ENCODE measurements at regions not wholly inside any gene's neighbourhood (a gene's known extent, or its start where the extent isn't known, plus 50 kb on each side); places are given as distances from the start of the nearest gene placed in this dataset.
"Not testable (repeated sequence)": the region's sequence is repeated elsewhere in the genome, so short reads cannot be mapped to it uniquely, and the experiment has no call there.

DNA sequence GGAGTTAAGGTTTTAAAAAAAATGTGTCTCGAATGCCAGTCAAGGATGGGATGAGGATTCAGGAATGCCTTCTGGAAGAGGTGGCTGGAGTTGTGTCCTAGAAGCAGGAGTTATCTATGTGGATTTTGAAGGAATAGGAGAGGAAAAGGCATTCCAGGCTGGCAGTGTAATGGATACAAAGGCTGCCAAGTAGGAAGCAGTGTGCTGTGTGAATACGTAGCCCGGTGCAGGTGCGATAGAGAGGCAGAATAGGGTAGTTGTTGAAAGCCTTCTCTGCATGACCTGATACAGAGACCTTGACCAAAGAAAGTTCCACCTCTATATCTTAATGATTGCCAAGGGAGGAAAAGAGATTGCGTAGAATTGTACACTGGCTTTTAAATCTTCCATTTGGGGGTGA is 128.1 kb upstream of the ITGB1 start:
- H3K27ac ChIP-seq = no peak overlapping the region

DNA sequence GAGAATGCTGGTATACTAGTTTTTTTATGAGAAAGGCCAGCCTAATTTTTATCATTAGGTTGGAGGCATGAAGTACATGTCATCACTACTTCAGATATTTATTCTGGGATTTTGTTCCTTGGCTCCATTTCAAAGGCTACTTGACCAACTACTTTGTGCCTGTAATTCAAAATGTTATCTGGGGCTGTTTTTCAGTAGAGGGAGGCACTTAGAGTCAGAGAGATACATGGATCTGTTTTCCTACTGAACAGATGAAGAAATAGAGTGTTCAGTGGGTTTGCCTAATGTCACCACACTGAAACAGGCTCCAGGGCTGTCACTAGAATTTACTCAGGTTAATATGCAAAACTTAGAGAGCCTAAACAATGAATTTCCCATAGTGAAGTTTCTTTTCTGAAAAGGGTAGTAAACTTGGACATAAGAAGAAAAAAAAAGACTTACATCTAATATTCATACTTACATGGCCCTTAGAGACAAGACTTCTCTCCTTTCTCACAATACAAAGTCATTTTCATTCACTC is 127.3 kb upstream of the ITGB1 start:
- peak in 3 of 8 donors; percentile 45 to 77 (median 63) for ATAC-seq
- intact Hi-C loops (cut with DNase I) = no loop called here
- TF ChIP-seq, protein P1, sequence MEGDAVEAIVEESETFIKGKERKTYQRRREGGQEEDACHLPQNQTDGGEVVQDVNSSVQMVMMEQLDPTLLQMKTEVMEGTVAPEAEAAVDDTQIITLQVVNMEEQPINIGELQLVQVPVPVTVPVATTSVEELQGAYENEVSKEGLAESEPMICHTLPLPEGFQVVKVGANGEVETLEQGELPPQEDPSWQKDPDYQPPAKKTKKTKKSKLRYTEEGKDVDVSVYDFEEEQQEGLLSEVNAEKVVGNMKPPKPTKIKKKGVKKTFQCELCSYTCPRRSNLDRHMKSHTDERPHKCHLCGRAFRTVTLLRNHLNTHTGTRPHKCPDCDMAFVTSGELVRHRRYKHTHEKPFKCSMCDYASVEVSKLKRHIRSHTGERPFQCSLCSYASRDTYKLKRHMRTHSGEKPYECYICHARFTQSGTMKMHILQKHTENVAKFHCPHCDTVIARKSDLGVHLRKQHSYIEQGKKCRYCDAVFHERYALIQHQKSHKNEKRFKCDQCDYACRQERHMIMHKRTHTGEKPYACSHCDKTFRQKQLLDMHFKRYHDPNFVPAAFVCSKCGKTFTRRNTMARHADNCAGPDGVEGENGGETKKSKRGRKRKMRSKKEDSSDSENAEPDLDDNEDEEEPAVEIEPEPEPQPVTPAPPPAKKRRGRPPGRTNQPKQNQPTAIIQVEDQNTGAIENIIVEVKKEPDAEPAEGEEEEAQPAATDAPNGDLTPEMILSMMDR (IDR thresholded peaks at IDR 0.05) = no peak
- no peaks in the 10 kb centered on the region for H3K36me3 ChIP-seq
- peaks cover 0 to 10% (median 0%) of the 10 kb centered on the region in 9 donors for H3K4me1 ChIP-seq
- H3K27ac ChIP-seq = no peak overlapping the region
- H3K9me3 ChIP-seq = peaks cover 0 to 9% (median 0%) of the 10 kb centered on the region in 11 donors
- H3K4me3 ChIP-seq = no peak overlapping the region
- DNase-seq = no peak
- peaks cover 0 to 50% (median 0%) of the 10 kb centered on the region in 7 donors for H3K27me3 ChIP-seq

More for the DNA sequence above, 128.1 kb upstream of the ITGB1 start:
- no peak for ATAC-seq
- WGBS, 2 donors = 43 to 66% methylated on average over 5 of the region's 5 CpGs
- peaks cover 0 to 9% (median 0%) of the 10 kb centered on the region in 11 donors for H3K9me3 ChIP-seq
- TF ChIP-seq, protein P1 (IDR thresholded peaks at IDR 0.05) = no peak
- H3K4me1 ChIP-seq = peaks cover 0 to 10% (median 0%) of the 10 kb centered on the region in 9 donors
- H3K36me3 ChIP-seq = no peaks in the 10 kb centered on the region
- intact Hi-C loops (cut with DNase I) = no loop called here
- no peak for DNase-seq
- H3K4me3 ChIP-seq = no peak overlapping the region
- H3K27me3 ChIP-seq = peaks cover 0 to 52% (median 0%) of the 10 kb centered on the region in 7 donors

DNA sequence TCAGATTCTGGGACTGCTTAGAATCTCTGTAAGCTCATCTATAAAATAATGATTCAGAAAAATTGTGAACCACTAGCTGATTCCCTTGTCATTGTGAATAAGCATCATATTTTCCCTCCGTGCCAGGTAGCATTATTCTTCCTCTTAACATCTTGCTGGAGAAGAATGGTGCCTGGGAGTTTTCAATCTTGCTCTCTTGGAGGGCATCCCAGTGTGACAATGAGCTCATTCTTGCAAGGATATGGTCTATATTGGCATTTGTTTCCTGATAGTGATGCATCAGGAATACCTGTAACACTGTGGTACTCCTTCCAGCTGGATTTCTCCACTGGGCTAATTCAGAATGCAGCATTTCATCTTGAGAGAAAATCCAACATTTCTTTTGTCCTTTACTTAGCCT is 126.4 kb upstream of the ITGB1 start:
- 83 to 89% methylated on average over 1 of the region's 1 CpG for WGBS, 2 donors
- Histone ChIP-seq H3K9me3 (peaks cover 0 to 9% (median 0%) of the 10 kb centered on the region in 11 donors), H3K4me3 (no peak overlapping the region), H3K36me3 (no peaks in the 10 kb centered on the region), H3K4me1 (peaks cover 0 to 10% (median 0%) of the 10 kb centered on the region in 9 donors), H3K27me3 (peaks cover 0 to 41% (median 0%) of the 10 kb centered on the region in 7 donors), H3K27ac (no peak overlapping the region)
- DNase-seq = no peak
- TF ChIP-seq, protein P1 (IDR thresholded peaks at IDR 0.05) = no peak
- no peak for ATAC-seq
- intact Hi-C loops (cut with DNase I) = no loop called here

DNA sequence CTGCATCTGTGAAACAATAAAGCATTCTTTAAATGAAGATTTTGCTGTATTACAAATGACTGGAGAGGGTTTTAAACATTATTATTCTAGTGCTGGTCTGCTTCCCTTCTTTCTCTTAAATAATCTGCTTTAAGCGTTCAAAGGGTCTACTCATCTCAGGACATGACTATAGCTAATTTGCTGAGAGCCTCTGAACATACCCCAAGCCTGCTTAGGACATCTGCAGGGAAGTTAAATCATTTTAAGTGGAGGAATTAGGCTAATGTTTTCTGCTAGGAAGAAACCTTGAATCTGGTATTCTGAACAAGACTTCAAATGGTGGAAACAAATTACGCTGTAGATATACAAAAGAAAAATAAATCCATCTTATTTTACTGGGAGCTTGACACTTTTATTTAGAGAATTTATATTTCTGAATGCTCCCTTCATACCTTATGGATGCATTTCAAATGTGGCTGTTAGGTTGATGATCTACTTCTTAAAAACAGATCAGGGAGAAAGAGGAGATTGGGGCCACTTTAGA is 124.4 kb upstream of the ITGB1 start:
- Histone ChIP-seq H3K27me3 (peaks cover 0 to 31% (median 0%) of the 10 kb centered on the region in 7 donors), H3K27ac (no peak overlapping the region), H3K36me3 (no peaks in the 10 kb centered on the region), H3K4me1 (peaks cover 0 to 10% (median 0%) of the 10 kb centered on the region in 9 donors), H3K4me3 (no peak overlapping the region), H3K9me3 (peaks cover 0 to 2% (median 0%) of the 10 kb centered on the region in 11 donors)
- intact Hi-C loops (cut with DNase I) = no loop called here
- DNase-seq (no peak), ATAC-seq (no peak)
- TF ChIP-seq, protein P1 (IDR thresholded peaks at IDR 0.05) = no peak
- 94 to 97% methylated on average over 2 of the region's 2 CpGs for WGBS, 2 donors

DNA sequence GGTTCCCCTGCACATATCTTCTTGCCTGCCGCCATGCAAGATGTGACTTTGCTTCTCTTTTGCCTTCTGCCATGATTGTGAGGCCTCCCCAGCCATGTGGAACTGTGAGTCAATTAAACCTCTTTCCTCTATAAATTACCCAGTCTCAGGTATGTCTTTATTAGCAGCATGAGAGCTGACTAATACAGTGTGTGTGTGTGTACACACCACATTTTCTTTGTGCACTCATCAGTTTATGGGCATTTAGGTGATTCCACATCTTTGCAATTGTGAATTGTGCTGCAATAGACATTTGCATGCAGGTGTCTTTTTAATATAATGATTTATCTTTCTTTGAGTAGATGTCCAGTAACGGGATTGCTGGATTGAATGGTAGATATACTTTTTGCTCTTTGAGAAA is 122.4 kb upstream of the ITGB1 start:
- H3K27ac ChIP-seq; ATAC-seq; H3K36me3 ChIP-seq; DNase-seq; H3K9me3 ChIP-seq; H3K4me3 ChIP-seq; H3K4me1 ChIP-seq; intact Hi-C loops (cut with DNase I): not testable (repeated sequence)
- peaks cover 0 to 27% (median 0%) of the 10 kb centered on the region in 7 donors for H3K27me3 ChIP-seq
- 71 to 92% methylated on average over 2 of the region's 2 CpGs for WGBS, 2 donors

All from heart right ventricle (tissue), 16 donors.